Left ventricle myocardium inferior (tissue), 1 donor: ENCODE measurements at regions not wholly inside any gene's neighbourhood (a gene's known extent, or its start where the extent isn't known, plus 50 kb on each side); places are given as distances from the start of the nearest gene placed in this dataset.
A peak's percentile ranks its signal among the peaks of the same experiment; 100 is the strongest.

Experiments used
- DNase-seq: peaks from one replicate; pipeline ENCODE4 v3.0.0-alpha.2; 2020
- H3K27ac ChIP-seq: fragments of 200-600 bp; replicated peaks from 2 replicates; pipeline ENCODE4 v1.8.0; 2021
- H3K27me3 ChIP-seq: fragments of 200-600 bp; 2 replicates; pipeline ENCODE4 v1.8.0; 2021; ENCODE audit warnings: low read depth
- H3K36me3 ChIP-seq: fragments of 200-600 bp; 2 replicates; pipeline ENCODE4 v1.8.0; 2021
- H3K4me1 ChIP-seq: fragments of 200-600 bp; 2 replicates; pipeline ENCODE4 v1.8.0; 2021
- H3K4me3 ChIP-seq: fragments of 200-600 bp; 2 replicates; pipeline ENCODE4 v1.8.0; 2021; ENCODE audit warnings: mild to moderate bottlenecking, moderate library complexity
- H3K9me3 ChIP-seq: fragments of 200-600 bp; replicated peaks from 2 replicates; pipeline ENCODE4 v1.8.0; 2021
- CTCF ChIP-seq: fragments of 200-600 bp; IDR thresholded peaks from 2 replicates; pipeline ENCODE4 v1.8.0; 2021; ENCODE audit warnings: antibody characterized with exemption, mild to moderate bottlenecking, borderline replicate concordance
- intact Hi-C: fragments of 100-400 bp; cut with micrococcal nuclease; formaldehyde crosslinking; loops from one replicate; pipeline ENCODE4 v1.11.0; 2022
- donor health status: DM: no; HTN: yes; CAD: no; lungs with severe emphysema.

- intact Hi-C loops = no loop called here
- H3K9me3 ChIP-seq = no peaks in the 10 kb centered on the region
Observed at GRCh38 chr1:38758820-38759219, 100.8 kb downstream of the RRAGC start.

GRCh38 chr1:38746941-38747600, 112.5 kb downstream of the RRAGC start:
- DNase-seq = no peak
- intact Hi-C loops = no loop called here
- Histone ChIP-seq H3K9me3 (no peaks in the 10 kb centered on the region), H3K36me3 (no peaks in the 10 kb centered on the region), H3K27me3 (peaks cover 36% of the 10 kb centered on the region), H3K4me1 (peaks cover 6% of the 10 kb centered on the region), H3K4me3 (no peak overlapping the region), H3K27ac (no peak overlapping the region)
- no peak for TF ChIP-seq CTCF

More at GRCh38 chr1:38758820-38759219, 100.8 kb downstream of the RRAGC start:
- Histone ChIP-seq H3K4me3 (no peak overlapping the region), H3K4me1 (no peaks in the 10 kb centered on the region), H3K36me3 (no peaks in the 10 kb centered on the region), H3K27me3 (peaks cover 72% of the 10 kb centered on the region), H3K27ac (no peak overlapping the region)
- DNase-seq = no peak
- no peak for TF ChIP-seq CTCF

- peak; percentile 16 for DNase-seq
- TF ChIP-seq CTCF = no peak
Observed at GRCh38 chr1:38746402-38746935, 113.1 kb downstream of the RRAGC start.

GRCh38 chr1:38745476-38746401, 113.8 kb downstream of the RRAGC start:
- no peaks in the 10 kb centered on the region for H3K36me3 ChIP-seq
- TF ChIP-seq CTCF = no peak
- no peak overlapping the region for H3K27ac ChIP-seq
- intact Hi-C loops = no loop called here
- H3K9me3 ChIP-seq = no peaks in the 10 kb centered on the region
- H3K4me3 ChIP-seq = no peak overlapping the region
- H3K27me3 ChIP-seq = peaks cover 23% of the 10 kb centered on the region
- DNase-seq = no peak
- peaks cover 14% of the 10 kb centered on the region for H3K4me1 ChIP-seq

More at GRCh38 chr1:38746402-38746935, 113.1 kb downstream of the RRAGC start:
- H3K36me3 ChIP-seq = no peaks in the 10 kb centered on the region
- H3K9me3 ChIP-seq = no peaks in the 10 kb centered on the region
- peaks cover 30% of the 10 kb centered on the region for H3K27me3 ChIP-seq
- peaks cover 6% of the 10 kb centered on the region for H3K4me1 ChIP-seq
- no peak overlapping the region for H3K4me3 ChIP-seq
- H3K27ac ChIP-seq = no peak overlapping the region
- intact Hi-C loops = no loop called here

GRCh38 chr1:38744452-38745350, 114.9 kb downstream of the RRAGC start:
- intact Hi-C loops = no loop called here
- Histone ChIP-seq H3K27ac (no peak overlapping the region), H3K27me3 (peaks cover 15% of the 10 kb centered on the region), H3K9me3 (no peaks in the 10 kb centered on the region), H3K4me1 (peaks cover 19% of the 10 kb centered on the region), H3K4me3 (no peak overlapping the region), H3K36me3 (no peaks in the 10 kb centered on the region)
- DNase-seq = no peak
- TF ChIP-seq CTCF = no peak
